ENCODE measurements at regions not wholly inside any gene's neighbourhood (a gene's known extent, or its start where the extent isn't known, plus 50 kb on each side); places are given as distances from the start of the nearest gene placed in this dataset.

- H3K9me3 Mint-ChIP-seq, result no peaks in the 10 kb centered on the region
- no peaks in the 10 kb centered on the region for H3K36me3 Mint-ChIP-seq (ENCODE audit: low read depth)
- H3K4me3 Mint-ChIP-seq, result no peak overlapping the region
- H3K27me3 Mint-ChIP-seq (ENCODE audit: low read depth), result peaks cover 16% of the 10 kb centered on the region
- peaks cover 2% of the 10 kb centered on the region for H3K4me1 Mint-ChIP-seq (ENCODE audit: low read depth)
- DNase-seq (ENCODE audit: low spot score), result no peak
- H3K27ac Mint-ChIP-seq, result no peak overlapping the region
Measured at GRCh38 chr11:134538742-134539141, 126.7 kb upstream of the B3GAT1 start.

DNA sequence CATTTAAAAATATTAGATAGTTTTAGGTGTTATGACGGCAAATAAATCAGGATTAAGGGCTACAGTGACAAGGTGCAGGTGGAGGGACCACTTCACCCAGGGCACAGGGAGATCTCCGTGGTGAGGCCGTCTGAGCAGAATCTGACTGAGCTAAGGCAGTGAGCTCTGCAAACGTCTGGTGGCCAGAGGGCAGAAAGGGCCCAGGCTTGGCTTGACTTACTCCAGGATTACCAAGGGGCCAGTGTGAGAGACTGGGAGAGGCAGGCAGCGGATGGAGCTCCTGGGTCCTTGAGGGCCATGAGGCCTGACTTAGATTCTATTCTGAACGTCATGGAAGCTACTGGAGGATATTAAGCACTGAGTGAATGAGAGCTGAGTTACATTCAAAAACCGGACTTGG is 125.9 kb upstream of the B3GAT1 start:
- Mint-ChIP-seq H3K4me1 (ENCODE audit: low read depth) (peaks cover 2% of the 10 kb centered on the region), H3K27me3 (ENCODE audit: low read depth) (peaks cover 16% of the 10 kb centered on the region), H3K4me3 (no peak overlapping the region), H3K36me3 (ENCODE audit: low read depth) (no peaks in the 10 kb centered on the region), H3K9me3 (no peaks in the 10 kb centered on the region), H3K27ac (no peak overlapping the region)
- no peak for DNase-seq (ENCODE audit: low spot score)

- Mint-ChIP-seq H3K36me3 (ENCODE audit: low read depth) (no peaks in the 10 kb centered on the region), H3K9me3 (no peaks in the 10 kb centered on the region), H3K27me3 (ENCODE audit: low read depth) (peaks cover 16% of the 10 kb centered on the region), H3K27ac (no peak overlapping the region), H3K4me3 (no peak overlapping the region), H3K4me1 (ENCODE audit: low read depth) (peaks cover 2% of the 10 kb centered on the region)
- DNase-seq (ENCODE audit: low spot score), result no peak
Measured at GRCh38 chr11:134537296-134537695, 125.3 kb upstream of the B3GAT1 start.

DNA sequence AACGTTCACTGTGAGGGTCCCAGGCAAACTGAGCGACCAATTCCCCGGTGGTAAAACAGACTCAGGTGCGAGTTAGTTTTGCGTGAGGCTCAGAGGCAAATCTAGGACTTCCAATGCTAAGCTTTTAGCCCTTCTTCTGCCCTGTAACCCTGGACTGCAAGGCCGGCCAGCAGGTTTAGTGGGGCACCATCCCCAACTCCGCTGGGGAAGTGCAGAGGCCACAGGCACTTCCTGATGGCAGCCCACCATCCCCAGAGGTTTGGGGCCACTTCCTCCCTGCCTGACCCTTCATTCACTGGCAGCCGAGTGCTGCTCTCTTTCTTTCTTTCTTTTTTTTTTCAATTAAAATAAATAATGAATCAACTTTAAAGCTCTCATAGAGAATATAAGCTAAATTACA is 124.6 kb upstream of the B3GAT1 start:
- no peak overlapping the region for H3K27ac Mint-ChIP-seq
- peaks cover 2% of the 10 kb centered on the region for H3K4me1 Mint-ChIP-seq (ENCODE audit: low read depth)
- H3K4me3 Mint-ChIP-seq, result no peak overlapping the region
- DNase-seq (ENCODE audit: low spot score), result no peak
- H3K27me3 Mint-ChIP-seq (ENCODE audit: low read depth), result peaks cover 16% of the 10 kb centered on the region
- no peaks in the 10 kb centered on the region for H3K36me3 Mint-ChIP-seq (ENCODE audit: low read depth)
- H3K9me3 Mint-ChIP-seq, result no peaks in the 10 kb centered on the region

DNA sequence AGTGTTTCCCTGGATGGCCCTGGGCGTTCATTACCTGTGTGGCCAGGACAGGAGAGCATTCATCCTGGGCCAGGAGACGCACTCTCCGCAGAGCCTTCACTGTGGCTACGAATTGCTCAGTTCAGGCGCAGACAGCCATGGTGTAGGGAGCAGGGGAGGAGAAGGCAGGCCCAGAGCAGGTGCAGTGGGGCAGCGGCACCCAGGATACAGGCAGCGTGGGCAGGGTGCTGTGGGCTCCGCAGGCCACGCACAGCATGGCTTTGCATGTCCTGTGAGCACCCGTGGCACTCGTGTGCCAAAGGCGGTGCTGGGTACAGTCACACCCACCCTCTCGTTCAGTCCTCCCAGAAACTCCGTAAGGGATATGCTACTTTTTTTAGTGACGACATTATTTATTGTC is 124.2 kb upstream of the B3GAT1 start:
- no peak for DNase-seq (ENCODE audit: low spot score)
- no peak overlapping the region for H3K27ac Mint-ChIP-seq
- peaks cover 16% of the 10 kb centered on the region for H3K27me3 Mint-ChIP-seq (ENCODE audit: low read depth)
- H3K4me1 Mint-ChIP-seq (ENCODE audit: low read depth), result peaks cover 2% of the 10 kb centered on the region
- H3K4me3 Mint-ChIP-seq, result no peak overlapping the region
- H3K9me3 Mint-ChIP-seq, result no peaks in the 10 kb centered on the region
- H3K36me3 Mint-ChIP-seq (ENCODE audit: low read depth), result no peaks in the 10 kb centered on the region

DNA sequence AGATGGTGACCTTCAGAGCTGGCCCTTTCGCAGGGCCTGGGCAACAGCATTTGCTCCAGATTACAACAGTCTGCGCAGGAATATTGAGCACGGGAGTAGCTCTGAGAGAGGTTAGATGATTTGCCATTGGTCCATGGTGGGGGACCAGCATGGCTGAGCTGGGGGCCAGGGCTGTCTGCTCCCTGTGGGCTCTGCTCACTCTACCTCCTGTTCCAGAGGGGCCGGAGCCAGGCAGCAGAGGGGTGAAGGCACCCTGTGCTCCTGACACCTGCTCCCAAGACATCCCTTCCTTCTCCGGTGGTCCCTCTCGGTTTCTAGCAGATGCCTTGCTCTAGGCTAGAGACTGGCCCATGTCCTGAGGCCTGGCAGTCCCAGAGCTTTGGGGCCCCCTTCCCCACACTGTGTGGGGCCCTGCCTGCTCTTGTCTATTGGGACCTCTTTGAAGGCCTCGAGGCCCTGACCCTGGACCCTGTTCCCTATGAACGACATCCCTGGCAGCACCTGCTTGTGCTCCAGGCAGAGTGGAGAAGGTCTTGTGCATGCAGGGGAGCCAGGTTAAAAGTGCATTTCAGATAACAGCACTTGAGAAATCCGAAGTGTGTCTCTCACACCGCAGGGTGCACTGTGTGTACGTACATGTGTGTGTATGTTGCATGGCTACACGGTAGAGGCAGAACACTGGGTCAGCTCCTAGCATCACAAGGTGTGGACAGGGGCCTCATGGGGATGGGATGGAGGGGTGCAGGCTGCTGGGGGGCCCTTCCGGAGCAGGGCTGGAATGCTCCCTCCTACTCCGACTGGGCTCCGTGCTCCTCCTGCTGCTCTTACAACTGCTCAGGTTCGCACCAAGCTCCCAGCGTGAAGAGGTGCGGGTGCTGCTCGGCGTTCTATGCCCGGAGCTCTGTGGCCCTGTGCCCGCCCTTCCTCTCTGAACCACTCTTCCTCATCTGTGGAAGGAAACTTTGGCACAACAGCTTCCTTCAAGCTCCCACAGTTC is 123.3 kb upstream of the B3GAT1 start:
- Mint-ChIP-seq H3K4me3 (no peak overlapping the region), H3K9me3 (no peaks in the 10 kb centered on the region), H3K36me3 (ENCODE audit: low read depth) (no peaks in the 10 kb centered on the region), H3K27me3 (ENCODE audit: low read depth) (peaks cover 16% of the 10 kb centered on the region), H3K4me1 (ENCODE audit: low read depth) (peaks cover 2% of the 10 kb centered on the region), H3K27ac (no peak overlapping the region)
- no peak for DNase-seq (ENCODE audit: low spot score)

- no peak overlapping the region for H3K27ac Mint-ChIP-seq
- no peak overlapping the region for H3K4me3 Mint-ChIP-seq
- DNase-seq (ENCODE audit: low spot score), result no peak
- H3K27me3 Mint-ChIP-seq (ENCODE audit: low read depth), result peaks cover 16% of the 10 kb centered on the region
- H3K36me3 Mint-ChIP-seq (ENCODE audit: low read depth), result no peaks in the 10 kb centered on the region
- no peaks in the 10 kb centered on the region for H3K9me3 Mint-ChIP-seq
- peaks cover 2% of the 10 kb centered on the region for H3K4me1 Mint-ChIP-seq (ENCODE audit: low read depth)
Measured at GRCh38 chr11:134533511-134533910, 121.5 kb upstream of the B3GAT1 start.

DNA sequence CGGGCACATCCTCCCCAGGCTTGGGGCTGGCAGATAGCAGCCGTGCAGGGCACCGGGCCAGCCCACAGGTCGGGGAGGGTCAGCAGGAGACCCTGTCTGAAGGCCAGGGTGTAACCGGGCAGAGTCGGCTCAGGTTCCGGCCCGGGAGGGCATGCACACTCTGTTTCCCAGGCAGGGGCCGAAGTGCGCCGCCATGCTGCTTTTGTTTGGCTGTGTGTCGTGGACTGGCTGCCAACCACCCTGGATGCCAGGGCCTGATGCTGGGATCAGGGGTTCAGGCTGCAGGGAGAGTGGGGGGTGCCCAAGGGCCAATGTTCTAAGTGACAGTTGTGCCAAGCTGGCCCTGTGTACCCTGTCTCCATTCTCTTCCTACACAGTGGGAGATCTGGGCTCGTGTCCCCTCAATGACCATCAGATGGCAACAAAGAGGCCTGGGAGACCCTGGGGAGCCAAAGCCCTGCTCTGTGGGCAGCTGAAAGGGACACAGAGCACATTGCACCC is 120.9 kb upstream of the B3GAT1 start:
- no peak for DNase-seq (ENCODE audit: low spot score)
- no peak overlapping the region for H3K4me3 Mint-ChIP-seq
- H3K27me3 Mint-ChIP-seq (ENCODE audit: low read depth), result peaks cover 12% of the 10 kb centered on the region
- H3K27ac Mint-ChIP-seq, result no peak overlapping the region
- no peaks in the 10 kb centered on the region for H3K36me3 Mint-ChIP-seq (ENCODE audit: low read depth)
- peaks cover 2% of the 10 kb centered on the region for H3K4me1 Mint-ChIP-seq (ENCODE audit: low read depth)
- no peaks in the 10 kb centered on the region for H3K9me3 Mint-ChIP-seq

- Mint-ChIP-seq H3K4me3 (no peak overlapping the region), H3K27me3 (ENCODE audit: low read depth) (peaks cover 9% of the 10 kb centered on the region), H3K4me1 (ENCODE audit: low read depth) (peaks cover 2% of the 10 kb centered on the region), H3K9me3 (no peaks in the 10 kb centered on the region), H3K27ac (no peak overlapping the region), H3K36me3 (ENCODE audit: low read depth) (no peaks in the 10 kb centered on the region)
- no peak for DNase-seq (ENCODE audit: low spot score)
Measured at GRCh38 chr11:134532131-134532920, 120.3 kb upstream of the B3GAT1 start.

DNA sequence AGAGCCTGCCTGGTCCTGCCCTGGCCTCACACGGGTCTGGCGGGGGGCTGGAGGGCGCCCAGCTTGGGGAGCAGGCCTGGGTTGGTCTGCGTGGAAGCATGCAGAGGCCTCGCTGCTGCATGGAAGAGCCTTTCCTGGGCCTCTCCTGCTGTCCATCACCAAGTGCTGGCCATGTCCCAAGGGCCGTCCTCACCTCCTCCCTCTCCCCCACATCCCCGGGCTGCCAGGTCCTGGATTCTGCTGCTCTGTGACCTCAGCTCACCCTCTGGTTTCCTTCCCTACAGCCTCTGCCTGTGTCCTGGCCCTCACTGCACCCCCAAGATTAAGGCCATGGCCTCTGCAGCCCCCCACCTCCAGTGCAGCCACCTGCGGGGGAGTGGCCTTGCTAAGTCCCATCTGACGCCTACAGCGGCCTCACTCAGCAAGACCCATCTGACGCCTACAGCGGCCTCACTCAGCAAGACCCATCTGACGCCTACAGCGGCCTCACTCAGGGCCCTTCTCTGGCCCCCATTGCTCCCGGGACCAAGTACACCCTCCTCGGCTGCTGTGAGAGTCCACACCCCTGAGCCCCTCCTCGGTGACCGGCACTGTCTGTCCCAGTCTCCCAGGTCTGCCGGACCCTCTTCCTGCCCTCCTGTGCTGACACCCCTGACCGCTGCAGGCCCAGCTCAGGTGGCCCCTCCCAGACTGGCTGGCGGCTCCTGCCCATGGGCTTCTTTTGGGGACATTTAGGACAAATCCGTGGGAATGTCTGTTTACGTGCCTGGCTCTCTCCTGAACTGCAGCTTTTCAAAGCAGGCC is 119.5 kb upstream of the B3GAT1 start:
- DNase-seq (ENCODE audit: low spot score), result no peak
- no peaks in the 10 kb centered on the region for H3K9me3 Mint-ChIP-seq
- H3K36me3 Mint-ChIP-seq (ENCODE audit: low read depth), result no peaks in the 10 kb centered on the region
- H3K4me3 Mint-ChIP-seq, result no peak overlapping the region
- no peak overlapping the region for H3K27ac Mint-ChIP-seq
- peaks cover 6% of the 10 kb centered on the region for H3K27me3 Mint-ChIP-seq (ENCODE audit: low read depth)
- no peaks in the 10 kb centered on the region for H3K4me1 Mint-ChIP-seq (ENCODE audit: low read depth)

GRCh38 chr11:134530636-134531326 is 118.7 kb upstream of the B3GAT1 start:
- Mint-ChIP-seq H3K9me3 (no peaks in the 10 kb centered on the region), H3K4me3 (no peak overlapping the region), H3K36me3 (ENCODE audit: low read depth) (no peaks in the 10 kb centered on the region), H3K27me3 (ENCODE audit: low read depth) (peaks cover 4% of the 10 kb centered on the region), H3K4me1 (ENCODE audit: low read depth) (no peaks in the 10 kb centered on the region), H3K27ac (no peak overlapping the region)
- DNase-seq (ENCODE audit: low spot score), result no peak

DNA sequence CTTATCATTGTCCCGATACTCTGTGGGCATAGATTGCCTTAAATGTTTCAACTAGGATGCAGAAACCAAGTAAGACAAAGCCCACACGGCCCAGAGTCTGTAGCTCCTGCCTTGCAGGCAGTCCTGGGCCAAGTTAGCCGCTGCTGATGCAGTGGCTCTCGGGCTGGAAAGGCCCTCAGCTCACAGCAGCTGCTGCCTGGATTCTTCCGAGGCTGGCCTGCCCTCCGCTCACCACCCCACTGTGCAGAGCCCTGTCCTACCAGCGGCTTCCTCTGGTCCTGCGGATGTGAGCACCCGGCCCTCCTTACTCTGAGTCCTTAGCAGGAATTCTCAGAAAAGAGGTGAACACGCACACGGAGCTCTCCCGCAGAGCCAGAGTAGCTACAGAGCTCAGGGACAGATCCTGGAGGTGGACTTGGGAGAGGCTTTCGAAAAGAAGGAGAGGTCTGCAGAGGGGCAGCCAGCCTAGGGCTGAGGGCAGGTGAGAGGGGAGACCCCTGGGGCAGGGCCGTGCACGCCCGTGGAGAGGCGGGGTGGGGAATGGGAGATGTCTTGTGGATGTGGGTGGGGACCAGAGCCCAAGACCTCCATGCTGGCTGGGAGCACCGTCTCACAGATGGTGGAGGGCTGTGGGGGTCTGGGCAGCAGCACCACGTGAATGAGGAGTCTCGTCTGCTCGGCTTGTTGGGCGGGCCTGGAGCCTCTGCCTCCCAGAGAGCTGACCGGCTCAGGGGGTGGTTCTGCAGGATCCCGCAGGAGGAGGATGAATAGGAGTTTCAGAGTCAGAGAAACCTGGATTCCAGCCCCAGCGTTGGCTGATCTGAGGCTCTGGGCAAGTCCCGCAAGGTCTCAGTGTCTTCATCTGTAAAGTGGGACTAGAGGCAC is 117.4 kb upstream of the B3GAT1 start:
- H3K36me3 Mint-ChIP-seq (ENCODE audit: low read depth), result no peaks in the 10 kb centered on the region
- no peak overlapping the region for H3K27ac Mint-ChIP-seq
- no peaks in the 10 kb centered on the region for H3K9me3 Mint-ChIP-seq
- no peak for DNase-seq (ENCODE audit: low spot score)
- no peaks in the 10 kb centered on the region for H3K4me1 Mint-ChIP-seq (ENCODE audit: low read depth)
- H3K4me3 Mint-ChIP-seq, result no peak overlapping the region
- no peaks in the 10 kb centered on the region for H3K27me3 Mint-ChIP-seq (ENCODE audit: low read depth)
